ENCODE measurements at regions not wholly inside any gene's neighbourhood (a gene's known extent, or its start where the extent isn't known, plus 50 kb on each side); places are given as distances from the start of the nearest gene placed in this dataset.

DNA sequence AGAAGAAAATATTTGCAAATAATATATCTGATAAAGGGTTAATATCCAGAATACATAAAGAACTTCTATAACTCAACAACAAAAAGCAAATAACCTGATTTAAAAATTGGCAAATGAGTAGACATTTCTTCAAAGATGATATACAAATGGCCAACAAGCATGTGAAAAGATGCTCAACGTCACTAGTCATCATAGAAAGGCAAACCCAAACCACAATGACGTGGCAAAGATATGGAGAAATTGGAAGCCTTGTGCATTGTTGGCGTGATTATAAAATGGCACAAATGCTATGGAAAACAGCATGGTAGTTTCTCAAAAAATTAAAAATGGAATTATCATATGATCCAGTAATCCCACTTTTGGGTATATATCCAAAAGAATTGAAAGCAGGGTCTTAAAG lies 466.3 kb downstream of the TBC1D22A start:
- DNase-seq, result no peak

DNA sequence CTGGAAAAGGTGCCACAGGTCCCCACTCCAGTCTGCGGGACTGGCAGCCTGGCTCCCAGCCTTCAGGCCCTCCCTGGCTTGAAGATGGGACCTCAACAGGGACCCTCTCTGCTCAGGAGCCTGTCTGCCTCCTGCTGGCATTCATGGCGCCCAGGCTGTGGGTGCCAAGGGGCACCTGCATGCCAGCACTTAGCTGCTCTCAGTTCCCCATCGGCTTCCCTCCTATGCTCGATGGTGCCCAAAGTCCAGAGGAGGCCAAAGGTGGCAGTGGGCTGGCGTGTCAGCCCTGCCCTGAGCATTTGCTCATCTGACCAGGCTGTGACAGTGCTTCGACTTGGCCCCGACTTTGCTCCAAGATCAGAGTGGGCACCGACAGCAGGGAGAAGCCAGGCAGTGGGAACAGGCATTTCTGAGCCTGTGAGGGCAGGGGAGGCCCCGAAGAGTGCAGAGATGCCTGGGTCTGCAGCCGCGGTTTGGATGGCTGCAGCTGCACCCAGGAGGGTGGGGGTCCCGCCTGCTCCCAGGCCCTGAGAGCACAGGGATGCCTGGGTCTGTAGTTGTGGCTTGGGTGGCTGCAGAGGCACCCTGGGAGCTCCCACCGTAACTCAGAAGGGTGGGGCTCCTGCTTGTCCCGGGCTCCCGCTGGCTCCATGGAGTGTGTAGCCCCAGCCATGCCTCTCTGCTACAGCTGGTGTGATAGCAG lies 463.6 kb downstream of the TBC1D22A start:
- DNase-seq, result no peak

- DNase-seq, result no peak
These were observed 462.9 kb downstream of the TBC1D22A start for GRCh38 chr22:47225080-47225930.
